NCI-H2081 (cell line): ENCODE measurements at regions not wholly inside any gene's neighbourhood (a gene's known extent, or its start where the extent isn't known, plus 50 kb on each side); places are given as distances from the start of the nearest gene placed in this dataset.

ENCODE experiments used
- DNase-seq, 2 experiments: peaks; one replicate each; lab custom pipeline; 2025; lab: John Stamatoyannopoulos, UW

GRCh38 chr3:83895892-83896291 is 1062.9 kb upstream of the CADM2 start:
- no peak for DNase-seq

- DNase-seq: no peak
Observed at GRCh38 chr3:83902787-83903533, 1055.8 kb upstream of the CADM2 start.

GRCh38 chr3:83913381-83913780 is 1045.4 kb upstream of the CADM2 start:
- DNase-seq: no peak

GRCh38 chr3:83926291-83926690 is 1032.5 kb upstream of the CADM2 start:
- no peak for DNase-seq

GRCh38 chr3:83928391-83928790 is 1030.4 kb upstream of the CADM2 start:
- DNase-seq: no peak

GRCh38 chr3:83928903-83929302 is 1029.9 kb upstream of the CADM2 start:
- no peak for DNase-seq

- DNase-seq: peak in 1 of 2 experiments; percentile 4
Observed at GRCh38 chr3:83934192-83935021, 1024.4 kb upstream of the CADM2 start.

GRCh38 chr3:83938491-83938890 is 1020.3 kb upstream of the CADM2 start:
- no peak for DNase-seq

- DNase-seq: no peak
Observed at GRCh38 chr3:83941990-83942745, 1016.6 kb upstream of the CADM2 start.

GRCh38 chr3:83946049-83946448 is 1012.7 kb upstream of the CADM2 start:
- no peak for DNase-seq

- no peak for DNase-seq
Observed at GRCh38 chr3:83946554-83946953, 1012.2 kb upstream of the CADM2 start.

- no peak for DNase-seq
Observed at GRCh38 chr3:83948771-83949170, 1010.0 kb upstream of the CADM2 start.

GRCh38 chr3:83953417-83954089 is 1005.2 kb upstream of the CADM2 start:
- DNase-seq: no peak

- no peak for DNase-seq
Observed at GRCh38 chr3:83956431-83956830, 1002.4 kb upstream of the CADM2 start.

- DNase-seq: no peak
Observed at GRCh38 chr3:83968356-83968755, 990.4 kb upstream of the CADM2 start.

- no peak for DNase-seq
Observed at GRCh38 chr3:83971666-83972065, 987.1 kb upstream of the CADM2 start.

- DNase-seq: no peak
Observed at GRCh38 chr3:84008623-84009022, 950.2 kb upstream of the CADM2 start.

- no peak for DNase-seq
Observed at GRCh38 chr3:84023842-84024241, 934.9 kb upstream of the CADM2 start.

GRCh38 chr3:84039099-84039498 is 919.7 kb upstream of the CADM2 start:
- DNase-seq: no peak

- no peak for DNase-seq
Observed at GRCh38 chr3:84042399-84043106, 916.2 kb upstream of the CADM2 start.

- DNase-seq: no peak
Observed at GRCh38 chr3:84066915-84067314, 891.9 kb upstream of the CADM2 start.
